ENCODE measurements at regions not wholly inside any gene's neighbourhood (a gene's known extent, or its start where the extent isn't known, plus 50 kb on each side); places are given as distances from the start of the nearest gene placed in this dataset.
A peak's percentile ranks its signal among the peaks of the same experiment; 100 is the strongest.

GRCh38 chr2:22198381-22199283 lies 1074.9 kb downstream of the TDRD15 start:
- Histone ChIP-seq H3K4me3 (no peak overlapping the region), H3K27me3 (no peaks in the 10 kb centered on the region), H3K9me3 (no peaks in the 10 kb centered on the region), H3K4me1 (peaks cover 0 to 6% (median 0%) of the 10 kb centered on the region in 4 donors), H3K27ac (no peak overlapping the region), H3K36me3 (no peaks in the 10 kb centered on the region)
- intact Hi-C loops (cut with DNase I; ENCODE audit: low total_unique reads): no loop called here
- 35 to 51% (median 45%) methylated on average over 9 of the region's 9 CpGs for WGBS, 5 donors
- peak in 1 of 2 donors; percentile 38 for DNase-seq
- no peak for TF ChIP-seq EP300 (IDR thresholded peaks at IDR 0.05)
- TF ChIP-seq POLR2A (IDR thresholded peaks at IDR 0.05): no peak
- no peak for TF ChIP-seq POLR2AphosphoS5 (IDR thresholded peaks at IDR 0.05)
- no peak for TF ChIP-seq CTCF (IDR thresholded peaks at IDR 0.05)

- intact Hi-C loops (cut with DNase I; ENCODE audit: low total_unique reads): no loop called here
- no peaks in the 10 kb centered on the region for H3K36me3 ChIP-seq
- no peak for DNase-seq
Observed at GRCh38 chr2:22199994-22200393, 1076.2 kb downstream of the TDRD15 start.

GRCh38 chr2:22209545-22209944 lies 1085.8 kb downstream of the TDRD15 start:
- no peaks in the 10 kb centered on the region for H3K36me3 ChIP-seq
- no peak for DNase-seq
- TF ChIP-seq POLR2A (IDR thresholded peaks at IDR 0.05) (no peak), POLR2AphosphoS5 (IDR thresholded peaks at IDR 0.05) (no peak), EP300 (IDR thresholded peaks at IDR 0.05) (no peak), CTCF (IDR thresholded peaks at IDR 0.05) (no peak)
- H3K27ac ChIP-seq: no peak overlapping the region
- no peaks in the 10 kb centered on the region for H3K4me1 ChIP-seq
- 89 to 97% (median 93%) methylated on average over 3 of the region's 3 CpGs for WGBS, 5 donors
- intact Hi-C loops (cut with DNase I; ENCODE audit: low total_unique reads): no loop called here
- H3K27me3 ChIP-seq: no peaks in the 10 kb centered on the region
- no peak overlapping the region for H3K4me3 ChIP-seq
- peaks cover 0 to 2% (median 0%) of the 10 kb centered on the region in 4 donors for H3K9me3 ChIP-seq

More at GRCh38 chr2:22199994-22200393, 1076.2 kb downstream of the TDRD15 start:
- peaks cover 0 to 6% (median 0%) of the 10 kb centered on the region in 4 donors for H3K4me1 ChIP-seq
- peaks cover 0 to 10% (median 0%) of the 10 kb centered on the region in 4 donors for H3K9me3 ChIP-seq
- no peak overlapping the region for H3K27ac ChIP-seq
- H3K27me3 ChIP-seq: no peaks in the 10 kb centered on the region
- TF ChIP-seq CTCF (IDR thresholded peaks at IDR 0.05): no peak
- no peak for TF ChIP-seq POLR2A (IDR thresholded peaks at IDR 0.05)
- no peak for TF ChIP-seq POLR2AphosphoS5 (IDR thresholded peaks at IDR 0.05)
- TF ChIP-seq EP300 (IDR thresholded peaks at IDR 0.05): no peak
- no peak overlapping the region for H3K4me3 ChIP-seq

GRCh38 chr2:22213237-22213636 lies 1089.5 kb downstream of the TDRD15 start:
- intact Hi-C loops (cut with DNase I; ENCODE audit: low total_unique reads): no loop called here
- H3K27me3 ChIP-seq: no peaks in the 10 kb centered on the region
- H3K27ac ChIP-seq: no peak overlapping the region
- no peaks in the 10 kb centered on the region for H3K9me3 ChIP-seq
- TF ChIP-seq POLR2AphosphoS5 (IDR thresholded peaks at IDR 0.05) (no peak), CTCF (IDR thresholded peaks at IDR 0.05) (no peak), EP300 (IDR thresholded peaks at IDR 0.05) (no peak), POLR2A (IDR thresholded peaks at IDR 0.05) (no peak)
- H3K4me3 ChIP-seq: no peak overlapping the region
- H3K36me3 ChIP-seq: no peaks in the 10 kb centered on the region
- H3K4me1 ChIP-seq: no peaks in the 10 kb centered on the region
- WGBS, 5 donors: 40 to 55% (median 50%) methylated on average over 2 of the region's 2 CpGs
- DNase-seq: no peak
